Fibroblast of lung (primary cell): ENCODE measurements at regions not wholly inside any gene's neighbourhood (a gene's known extent, or its start where the extent isn't known, plus 50 kb on each side); places are given as distances from the start of the nearest gene placed in this dataset.

Experiments
- DNase-seq, 2 donors: peaks; one replicate each; pipeline versions ENCODE4 v3.0.0 to v3.0.0-alpha.2; 2010; ENCODE audit warnings: low read depth in 2 of 2
- H2AFZ ChIP-seq: 2 replicates; pipeline ENCODE4 v1.5.1; 2012; ENCODE audit warnings: low read length, control low read depth, inconsistent platforms
- H3K27ac ChIP-seq: 2 replicates; pipeline ENCODE4 v1.5.1; 2011; ENCODE audit warnings: low read length, control low read depth; ENCODE audit not compliant: insufficient read depth
- H3K27me3 ChIP-seq: 2 replicates; pipeline ENCODE4 v1.5.1; 2011; ENCODE audit warnings: mild to moderate bottlenecking, low read length; ENCODE audit not compliant: control insufficient read depth, insufficient read depth
- H3K36me3 ChIP-seq: 2 replicates; pipeline ENCODE4 v1.5.1; 2011; ENCODE audit warnings: low read length; ENCODE audit not compliant: control insufficient read depth, insufficient read depth
- H3K4me1 ChIP-seq: 2 replicates; pipeline ENCODE4 v1.5.1; 2011; ENCODE audit warnings: low read length; ENCODE audit not compliant: control insufficient read depth, insufficient read depth; ENCODE audit errors: extremely low read depth
- H3K4me2 ChIP-seq: 2 replicates; pipeline ENCODE4 v1.5.1; 2011; ENCODE audit warnings: low read length, control low read depth; ENCODE audit not compliant: insufficient read depth; ENCODE audit errors: extremely low read depth
- H3K4me3 ChIP-seq, 4 experiments: fragments of 200-600 bp in 1 of 4; sonication (generic) in 1 of 4; replicated peaks in 1 of 4; 2 replicates each; pipeline ENCODE4 v1.5.1; 2011 to 2016; ENCODE audit warnings: low read length in 4 of 4, low read depth in 3 of 4, mild to moderate bottlenecking in 3 of 4, control low read depth in 2 of 4, inconsistent platforms in 1 of 4, mixed read lengths in 1 of 4; ENCODE audit not compliant: insufficient read depth in 1 of 4; ENCODE audit errors: control extremely low read depth in 1 of 4
- H3K79me2 ChIP-seq: 2 replicates; pipeline ENCODE4 v1.5.1; 2012; ENCODE audit warnings: mild to moderate bottlenecking, low read length, inconsistent platforms; ENCODE audit not compliant: control insufficient read depth, insufficient read depth
- H3K9ac ChIP-seq: 2 replicates; pipeline ENCODE4 v1.5.1; 2011; ENCODE audit warnings: mild to moderate bottlenecking, low read length, control low read depth; ENCODE audit not compliant: insufficient read depth
- H3K9me3 ChIP-seq: 2 replicates; pipeline ENCODE4 v1.5.1; 2012; ENCODE audit warnings: low read depth, low read length; ENCODE audit not compliant: control insufficient read depth, insufficient read depth
- H4K20me1 ChIP-seq: 2 replicates; pipeline ENCODE4 v1.5.1; 2011; ENCODE audit warnings: low read length; ENCODE audit not compliant: control insufficient read depth, insufficient read depth; ENCODE audit errors: extremely low read depth
- CTCF ChIP-seq, 2 donors: IDR thresholded peaks in 1 of 2; conservative IDR thresholded peaks in 1 of 2; 1 replicate in 1 of 2; 2 replicates in 1 of 2; pipeline ENCODE4 v1.5.1; 2011 to 2012; ENCODE audit warnings: low read length in 2 of 2, control low read depth in 1 of 2, inconsistent platforms in 1 of 2, low read depth in 1 of 2, mild to moderate bottlenecking in 1 of 2
- EZH2 ChIP-seq: IDR thresholded peaks from 2 replicates; pipeline ENCODE4 v1.5.1; 2012; ENCODE audit warnings: low read length, control low read depth, mild to moderate bottlenecking; ENCODE audit errors: missing control alignments

GRCh38 chr7:115674467-115675024, 356.0 kb downstream of the TFEC start:
- no peaks in the 10 kb centered on the region for H3K79me2 ChIP-seq
- H2AFZ ChIP-seq: peak overlapping the region; percentile 21
- H4K20me1 ChIP-seq: no peaks in the 10 kb centered on the region
- H3K4me1 ChIP-seq: peaks cover 7% of the 10 kb centered on the region
- TF ChIP-seq EZH2 (no peak), CTCF (conservative IDR thresholded peaks at IDR 0.05 in 1 of 2, IDR thresholded peaks at IDR 0.05 in 1 of 2; ENCODE audit: low read depth in 1 of 2, low read length in 2 of 2) (no peak)
- DNase-seq: no peak
- H3K9ac ChIP-seq: no peak overlapping the region
- no peaks in the 10 kb centered on the region for H3K27me3 ChIP-seq
- H3K36me3 ChIP-seq: no peaks in the 10 kb centered on the region
- no peaks in the 10 kb centered on the region for H3K9me3 ChIP-seq
- H3K27ac ChIP-seq: no peak overlapping the region
- H3K4me3 ChIP-seq: no peak overlapping the region
- no peak overlapping the region for H3K4me2 ChIP-seq

- no peaks in the 10 kb centered on the region for H3K9me3 ChIP-seq
- H4K20me1 ChIP-seq: no peaks in the 10 kb centered on the region
- H3K9ac ChIP-seq: no peak overlapping the region
- H3K27me3 ChIP-seq: no peaks in the 10 kb centered on the region
- TF ChIP-seq CTCF (conservative IDR thresholded peaks at IDR 0.05 in 1 of 2, IDR thresholded peaks at IDR 0.05 in 1 of 2; ENCODE audit: low read depth in 1 of 2, low read length in 2 of 2): no peak
- no peak for TF ChIP-seq EZH2
- no peak overlapping the region for H3K4me3 ChIP-seq
- peaks cover 5% of the 10 kb centered on the region for H3K4me1 ChIP-seq
- DNase-seq: peak; percentile 22 to 37
- no peaks in the 10 kb centered on the region for H3K36me3 ChIP-seq
- no peak overlapping the region for H2AFZ ChIP-seq
- H3K79me2 ChIP-seq: no peaks in the 10 kb centered on the region
- H3K27ac ChIP-seq: no peak overlapping the region
- peak overlapping the region; percentile 45 for H3K4me2 ChIP-seq
Measured at GRCh38 chr7:115672024-115672423, 358.5 kb downstream of the TFEC start.

GRCh38 chr7:115662676-115663075, 367.9 kb downstream of the TFEC start:
- Histone ChIP-seq H3K27ac (no peak overlapping the region), H3K9ac (no peak overlapping the region), H3K4me2 (no peak overlapping the region), H3K36me3 (no peaks in the 10 kb centered on the region), H3K79me2 (no peaks in the 10 kb centered on the region), H2AFZ (no peak overlapping the region), H4K20me1 (no peaks in the 10 kb centered on the region), H3K27me3 (no peaks in the 10 kb centered on the region), H3K4me3 (no peak overlapping the region), H3K9me3 (no peaks in the 10 kb centered on the region), H3K4me1 (peaks cover 5% of the 10 kb centered on the region)
- DNase-seq: no peak
- TF ChIP-seq CTCF (conservative IDR thresholded peaks at IDR 0.05 in 1 of 2, IDR thresholded peaks at IDR 0.05 in 1 of 2; ENCODE audit: low read depth in 1 of 2, low read length in 2 of 2): no peak
- no peak for TF ChIP-seq EZH2
